HFFc6 (cell line): ENCODE measurements at regions not wholly inside any gene's neighbourhood (a gene's known extent, or its start where the extent isn't known, plus 50 kb on each side); places are given as distances from the start of the nearest gene placed in this dataset.

Source experiments
- DNase-seq: peaks from one replicate; pipeline ENCODE4 v3.0.0-alpha.2; 2018
- H3K27ac Mint-ChIP-seq: 2 replicates; pipeline ENCODE4 v1.8.0; 2020; ENCODE audit warnings: mild to moderate bottlenecking, mixed read lengths
- H3K27me3 Mint-ChIP-seq: 2 replicates; pipeline ENCODE4 v1.8.0; 2021; ENCODE audit warnings: mild to moderate bottlenecking, moderate library complexity, mixed read lengths; ENCODE audit not compliant: insufficient read depth
- H3K36me3 Mint-ChIP-seq: 2 replicates; pipeline ENCODE4 v1.8.0; 2021; ENCODE audit warnings: low read depth, mixed read lengths
- H3K4me1 Mint-ChIP-seq: 2 replicates; pipeline ENCODE4 v1.8.0; 2020; ENCODE audit warnings: low read depth, mixed read lengths
- H3K4me3 Mint-ChIP-seq: 2 replicates; pipeline ENCODE4 v1.8.0; 2020; ENCODE audit warnings: mild to moderate bottlenecking, moderate library complexity, mixed read lengths
- H3K9me3 Mint-ChIP-seq: 2 replicates; pipeline ENCODE4 v1.8.0; 2020; ENCODE audit warnings: mild to moderate bottlenecking, mixed read lengths
- TF ChIP-seq, protein P1 (sequence below): fragments of 200-600 bp; sonication (generic); IDR thresholded peaks from 2 replicates; pipeline ENCODE4 v1.5.0; 2021; ENCODE audit warnings: antibody characterized with exemption, mild to moderate bottlenecking

DNA sequence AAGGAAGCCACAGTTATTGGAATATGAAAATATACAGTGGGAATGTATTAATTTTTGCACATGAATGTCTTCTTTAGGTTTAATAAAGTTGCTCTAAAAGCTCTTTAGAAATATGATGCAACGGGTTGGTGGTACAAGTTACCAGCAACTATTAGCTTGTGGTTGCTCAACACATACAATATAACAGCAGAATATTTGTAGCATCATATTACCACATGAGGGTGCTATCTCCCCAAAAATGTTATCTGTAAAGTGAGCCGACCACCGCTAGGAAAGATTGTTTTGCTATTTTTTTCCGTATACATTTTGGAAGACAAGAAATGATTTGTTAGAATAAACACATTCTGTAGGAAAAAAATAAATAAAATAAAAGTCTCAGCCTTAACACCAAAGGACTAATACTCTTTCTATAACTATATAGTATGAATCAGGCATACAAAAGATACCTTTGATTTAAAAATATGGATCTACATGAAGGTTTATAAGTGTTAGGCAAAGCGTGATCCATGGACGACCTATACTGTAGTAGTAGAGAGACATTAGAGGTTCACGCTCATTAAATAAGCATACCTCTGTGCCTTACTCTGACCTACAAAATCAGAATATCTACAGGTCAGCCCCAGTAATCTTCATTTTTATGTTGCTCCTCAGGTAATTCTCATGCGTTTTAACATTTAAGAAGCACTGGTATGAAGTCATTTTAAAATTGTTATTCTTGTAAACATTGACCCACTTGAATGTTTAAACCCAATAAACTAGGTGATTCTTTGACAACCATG is 1110.6 kb upstream of the ACVR2A start:
- Mint-ChIP-seq H3K36me3 (no peaks in the 10 kb centered on the region), H3K27me3 (no peaks in the 10 kb centered on the region; the same call in 1 of the 2 replicates), H3K9me3 (no peaks in the 10 kb centered on the region), H3K4me1 (no peaks in the 10 kb centered on the region), H3K4me3 (no peak overlapping the region), H3K27ac (no peak overlapping the region)
- TF ChIP-seq, protein P1, sequence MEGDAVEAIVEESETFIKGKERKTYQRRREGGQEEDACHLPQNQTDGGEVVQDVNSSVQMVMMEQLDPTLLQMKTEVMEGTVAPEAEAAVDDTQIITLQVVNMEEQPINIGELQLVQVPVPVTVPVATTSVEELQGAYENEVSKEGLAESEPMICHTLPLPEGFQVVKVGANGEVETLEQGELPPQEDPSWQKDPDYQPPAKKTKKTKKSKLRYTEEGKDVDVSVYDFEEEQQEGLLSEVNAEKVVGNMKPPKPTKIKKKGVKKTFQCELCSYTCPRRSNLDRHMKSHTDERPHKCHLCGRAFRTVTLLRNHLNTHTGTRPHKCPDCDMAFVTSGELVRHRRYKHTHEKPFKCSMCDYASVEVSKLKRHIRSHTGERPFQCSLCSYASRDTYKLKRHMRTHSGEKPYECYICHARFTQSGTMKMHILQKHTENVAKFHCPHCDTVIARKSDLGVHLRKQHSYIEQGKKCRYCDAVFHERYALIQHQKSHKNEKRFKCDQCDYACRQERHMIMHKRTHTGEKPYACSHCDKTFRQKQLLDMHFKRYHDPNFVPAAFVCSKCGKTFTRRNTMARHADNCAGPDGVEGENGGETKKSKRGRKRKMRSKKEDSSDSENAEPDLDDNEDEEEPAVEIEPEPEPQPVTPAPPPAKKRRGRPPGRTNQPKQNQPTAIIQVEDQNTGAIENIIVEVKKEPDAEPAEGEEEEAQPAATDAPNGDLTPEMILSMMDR = peak; percentile 67
- peak; percentile 5 for DNase-seq

DNA sequence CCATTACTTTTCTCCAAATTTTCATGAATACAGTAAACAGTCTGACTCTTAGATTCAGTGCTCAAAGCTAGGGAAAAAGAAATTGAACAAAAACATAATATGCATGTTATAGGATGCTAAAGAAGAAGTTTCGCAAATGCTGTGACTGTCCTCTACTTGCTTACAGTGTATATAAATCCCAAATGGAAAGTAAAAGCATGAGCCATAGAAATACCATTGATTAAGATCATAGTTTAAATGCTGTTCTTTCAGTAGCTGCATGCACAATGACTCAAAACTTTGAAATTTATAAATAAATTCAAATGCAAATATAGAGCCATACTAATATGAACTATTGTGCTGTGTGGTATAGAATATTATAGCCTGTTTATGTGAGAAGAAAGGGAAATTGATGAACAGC is 1113.9 kb upstream of the ACVR2A start:
- TF ChIP-seq, protein P1 = no peak
- Mint-ChIP-seq H3K9me3 (no peaks in the 10 kb centered on the region; the same call in 1 of the 2 replicates), H3K27ac (no peak overlapping the region), H3K27me3 (no peaks in the 10 kb centered on the region), H3K36me3 (no peaks in the 10 kb centered on the region), H3K4me1 (no peaks in the 10 kb centered on the region), H3K4me3 (no peak overlapping the region)
- no peak for DNase-seq

DNA sequence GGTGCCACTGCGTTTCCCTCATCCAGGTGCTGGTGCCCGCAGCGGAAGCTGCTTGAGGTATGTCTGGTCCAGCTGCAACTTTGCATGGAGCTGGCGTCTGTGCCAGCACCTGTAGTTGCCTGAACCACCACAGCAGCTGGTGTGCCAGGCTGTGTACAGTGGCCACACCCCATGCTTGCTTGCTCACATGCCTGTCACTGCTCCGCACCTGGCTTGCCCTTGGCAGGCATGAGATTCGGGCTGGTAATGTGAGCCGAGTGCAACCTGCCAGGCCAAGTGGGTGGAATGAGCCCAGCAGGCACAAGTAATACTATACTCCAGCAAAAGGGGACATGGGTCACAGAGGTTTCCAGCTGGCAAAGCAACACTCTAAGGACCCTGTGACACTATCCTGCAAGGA is 1123.3 kb upstream of the ACVR2A start:
- Mint-ChIP-seq H3K27ac (no peak overlapping the region), H3K4me3 (no peak overlapping the region), H3K4me1 (no peaks in the 10 kb centered on the region), H3K36me3 (no peaks in the 10 kb centered on the region), H3K9me3 (peaks cover 23% of the 10 kb centered on the region), H3K27me3 (no peaks in the 10 kb centered on the region; the same call in 1 of the 2 replicates)
- DNase-seq = no peak
- TF ChIP-seq, protein P1 = no peak

DNA sequence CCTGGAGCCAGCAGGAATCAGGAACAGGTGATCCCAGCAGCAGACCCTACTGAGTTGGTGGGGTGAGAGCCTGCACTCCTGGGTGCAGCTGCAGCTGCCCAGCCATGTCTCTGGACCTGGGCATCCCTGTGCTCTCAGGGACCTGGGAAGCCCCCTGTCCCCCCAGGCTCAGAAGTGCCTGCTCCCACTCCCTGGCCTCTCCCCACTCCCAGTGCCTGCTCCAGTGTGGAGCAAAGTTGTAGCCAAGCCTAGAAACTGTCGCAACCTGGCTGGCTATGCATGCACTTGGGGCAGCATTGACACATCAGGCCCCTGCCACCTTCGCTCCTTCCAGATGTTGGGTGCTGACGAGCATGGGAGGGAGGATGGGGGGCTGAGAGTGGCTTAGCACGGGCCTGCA is 1124.7 kb upstream of the ACVR2A start:
- Mint-ChIP-seq H3K9me3 (peaks cover 23% of the 10 kb centered on the region), H3K4me3 (no peak overlapping the region), H3K27me3 (no peaks in the 10 kb centered on the region; the same call in 1 of the 2 replicates), H3K4me1 (no peaks in the 10 kb centered on the region), H3K27ac (no peak overlapping the region), H3K36me3 (no peaks in the 10 kb centered on the region)
- no peak for DNase-seq
- TF ChIP-seq, protein P1 = no peak

DNA sequence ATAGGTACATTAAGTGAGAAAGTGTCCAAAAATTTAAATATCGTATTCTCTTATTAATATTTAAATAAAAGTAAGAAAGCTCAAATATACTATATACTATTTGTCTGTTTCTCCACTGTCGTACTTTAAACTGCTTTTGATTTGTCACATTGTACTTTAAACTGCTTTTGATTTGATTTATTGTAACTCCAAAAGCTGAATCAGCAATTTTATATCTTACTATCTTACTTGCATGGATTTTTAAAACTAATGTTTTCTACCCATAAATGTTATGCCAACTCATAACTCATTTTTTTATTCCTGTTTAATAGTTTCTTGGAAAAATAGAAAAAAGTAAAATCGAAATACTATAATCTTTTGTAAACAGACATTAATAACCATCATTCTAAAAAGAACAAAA is 1128.2 kb upstream of the ACVR2A start:
- H3K4me3 Mint-ChIP-seq = no peak overlapping the region
- H3K9me3 Mint-ChIP-seq = peaks cover 11% of the 10 kb centered on the region
- TF ChIP-seq, protein P1 = no peak
- DNase-seq = no peak
- no peaks in the 10 kb centered on the region for H3K4me1 Mint-ChIP-seq
- no peak overlapping the region for H3K27ac Mint-ChIP-seq
- no peaks in the 10 kb centered on the region for H3K36me3 Mint-ChIP-seq
- H3K27me3 Mint-ChIP-seq = no peaks in the 10 kb centered on the region
